Panc1 (cell line): ENCODE measurements at regions not wholly inside any gene's neighbourhood (a gene's known extent, or its start where the extent isn't known, plus 50 kb on each side); places are given as distances from the start of the nearest gene placed in this dataset.

Experiments used
- ATAC-seq: fragments of 200-7000 bp; cut with Tn5 transposase; 2 replicates; pipeline ENCODE4 v1.9.1; 2020; ENCODE audit warnings: mild to moderate bottlenecking, moderate library complexity
- BruUV-seq: library from RNA; stranded (reverse); fragments of 400-500 nt; replicated peaks from 2 replicates; lab custom pipeline; 2021; lab: Mats Ljungman, UMichigan
- CTCF ChIA-PET: fragments of 300-600 bp; sonication (Branson Sonifier 250); formaldehyde crosslinking; loops from one replicate; lab custom pipeline; 2022; ENCODE audit warnings: antibody characterized with exemption; lab: Charles Lee
- POLR2A ChIA-PET: fragments of 300-600 bp; sonication (Branson Sonifier 250); formaldehyde crosslinking; loops from one replicate; lab custom pipeline; 2022; ENCODE audit warnings: antibody characterized with exemption; lab: Charles Lee
- DNase-seq: peaks from one replicate; pipeline ENCODE4 v3.0.0-alpha.2; 2010; ENCODE audit warnings: low read depth, low spot score
- H3K27ac ChIP-seq: 2 replicates; pipeline ENCODE4 v1.5.1; 2011; ENCODE audit warnings: mild to moderate bottlenecking, low read length, inconsistent platforms
- H3K27me3 ChIP-seq: fragments of 200-500 bp; sonication (Bioruptor generic); 2 replicates; pipeline ENCODE4 v1.6.0; 2014; ENCODE audit warnings: low read length, inconsistent platforms; ENCODE audit not compliant: control insufficient read depth, insufficient read depth
- H3K36me3 ChIP-seq: fragments of 200-500 bp; sonication (Bioruptor generic); 2 replicates; pipeline ENCODE4 v1.5.1; 2014; ENCODE audit warnings: inconsistent platforms, mild to moderate bottlenecking, low read length, moderate library complexity; ENCODE audit not compliant: control insufficient read depth, insufficient read depth
- H3K4me1 ChIP-seq: 2 replicates; pipeline ENCODE4 v1.5.1; 2011; ENCODE audit warnings: inconsistent platforms, mild to moderate bottlenecking, low read length, moderate library complexity; ENCODE audit not compliant: control insufficient read depth, insufficient read depth
- H3K4me3 ChIP-seq, 2 experiments: 2 replicates each; pipeline ENCODE4 v1.5.1; 2011 to 2012; ENCODE audit warnings: low read depth in 2 of 2, low read length in 2 of 2, mild to moderate bottlenecking in 2 of 2, inconsistent platforms in 1 of 2, moderate library complexity in 1 of 2
- H3K9me3 ChIP-seq: fragments of 200-500 bp; sonication (Bioruptor generic); 2 replicates; pipeline ENCODE4 v1.5.1; 2014; ENCODE audit warnings: low read depth, mild to moderate bottlenecking, inconsistent platforms, low read length, moderate library complexity; ENCODE audit not compliant: control insufficient read depth, insufficient read depth
- POLR2AphosphoS5 ChIP-seq: IDR thresholded peaks from 2 replicates; pipeline ENCODE4 v1.6.1; 2012; ENCODE audit warnings: mild to moderate bottlenecking, low read depth, low read length, moderate library complexity
- SIN3A ChIP-seq: IDR thresholded peaks from 2 replicates; pipeline ENCODE4 v1.6.1; 2012; ENCODE audit warnings: low read depth, mild to moderate bottlenecking, low read length, moderate library complexity, borderline replicate concordance; ENCODE audit not compliant: insufficient read depth
- TCF7L2 ChIP-seq: IDR thresholded peaks from 2 replicates; pipeline ENCODE4 v1.6.1; 2011; ENCODE audit warnings: mild to moderate bottlenecking, low read depth, low read length, inconsistent platforms
- in situ Hi-C: cut with HindIII; loops from 2 replicates; pipeline ENCODE4 v1.10.0; 2016; ENCODE audit warnings: low sequenced_read_pairs, low pct_unique_long_range_greater_than_20kb
- intact Hi-C: fragments of 100-400 bp; cut with micrococcal nuclease; formaldehyde crosslinking; loops from one replicate; pipeline ENCODE4 v1.10.0; 2022; ENCODE audit not compliant: unreplicated experiment
- TF ChIP-seq, protein P1 (sequence below): fragments of 450-650 bp; IDR thresholded peaks from 2 replicates; pipeline ENCODE4 v1.5.1; 2017; ENCODE audit warnings: mild to moderate bottlenecking
- TF ChIP-seq, protein P2 (sequence below), 2 experiments: IDR thresholded peaks; 2 replicates each; pipeline ENCODE4 v1.6.1; 2011 to 2012; ENCODE audit warnings: low read depth in 2 of 2, control low read depth in 1 of 2, low read length in 1 of 2, mild to moderate bottlenecking in 1 of 2, moderate library complexity in 1 of 2; ENCODE audit not compliant: insufficient read depth in 1 of 2

DNA sequence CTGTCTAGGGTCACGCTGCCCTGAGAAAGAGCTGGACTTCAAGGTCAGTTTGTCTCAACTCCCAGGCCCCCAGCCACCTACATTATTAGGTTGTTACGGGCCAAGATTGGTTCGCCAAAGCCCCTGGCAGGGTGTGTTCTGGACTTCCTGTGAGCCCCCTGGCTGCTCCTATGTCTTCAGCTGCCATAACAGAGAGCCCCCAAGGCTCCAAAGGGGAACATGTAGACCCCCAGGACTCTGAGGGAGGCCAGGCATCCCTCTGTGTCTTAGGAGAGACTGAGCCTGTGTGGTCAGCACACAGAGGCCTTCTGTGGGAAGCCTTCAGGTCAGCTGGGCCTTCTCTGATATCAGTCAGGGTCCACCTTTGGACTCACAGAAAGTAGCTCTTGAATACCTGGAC lies 58.3 kb downstream of the INHBB start:
- H3K27me3 ChIP-seq = no peaks in the 10 kb centered on the region
- BruUV-seq = no TSS peak

DNA sequence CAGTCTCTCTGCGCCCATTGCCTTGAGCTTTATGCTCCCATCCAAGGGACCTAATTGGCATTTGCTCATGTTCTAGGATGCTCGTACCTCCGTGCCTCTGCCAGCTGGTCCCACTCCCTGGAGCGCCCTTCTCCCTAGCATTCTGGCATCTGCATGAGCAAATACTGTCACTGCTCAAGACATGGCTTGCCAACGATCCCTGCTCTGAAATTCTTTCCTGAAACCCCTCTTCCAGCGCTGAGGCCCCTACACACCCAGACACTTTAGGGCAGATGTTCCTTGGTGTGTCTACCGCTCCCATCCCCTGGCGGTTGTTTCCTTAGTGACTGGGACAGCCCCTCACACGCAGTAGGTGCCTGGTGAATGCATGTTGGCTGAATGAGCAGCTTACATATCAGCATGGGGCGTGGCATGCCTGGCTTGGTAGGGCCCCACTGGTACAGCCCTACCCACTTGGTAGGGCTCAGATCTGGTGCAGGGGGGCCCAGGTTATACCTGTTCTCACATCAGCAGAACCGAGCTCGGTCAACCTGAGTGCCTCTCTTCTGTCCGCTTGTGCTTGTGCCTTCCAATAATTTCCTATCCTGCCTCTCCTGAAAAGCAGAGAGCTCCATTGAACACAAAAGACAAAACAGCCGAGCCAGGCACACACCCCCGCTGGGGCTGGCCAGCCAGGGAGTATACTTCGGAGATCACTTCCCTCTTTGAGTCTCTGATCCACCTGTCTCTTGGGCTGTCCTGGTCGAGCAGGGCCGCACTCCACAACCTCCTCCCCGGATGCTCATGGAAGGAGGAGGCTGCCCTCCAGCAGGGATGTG lies 59.2 kb downstream of the INHBB start:
- Histone ChIP-seq H3K4me1 (peaks cover 10% of the 10 kb centered on the region), H3K4me3 (no peak overlapping the region), H3K36me3 (no peaks in the 10 kb centered on the region), H3K27me3 (no peaks in the 10 kb centered on the region), H3K27ac (no peak overlapping the region), H3K9me3 (peaks cover 6% of the 10 kb centered on the region; the same call in 1 of the 2 replicates)
- DNase-seq = no peak
- no TSS peak for BruUV-seq
- in situ Hi-C loops (no loop called here), intact Hi-C loops (no loop called here)
- no peak for TF ChIP-seq POLR2AphosphoS5
- TF ChIP-seq, protein P1, sequence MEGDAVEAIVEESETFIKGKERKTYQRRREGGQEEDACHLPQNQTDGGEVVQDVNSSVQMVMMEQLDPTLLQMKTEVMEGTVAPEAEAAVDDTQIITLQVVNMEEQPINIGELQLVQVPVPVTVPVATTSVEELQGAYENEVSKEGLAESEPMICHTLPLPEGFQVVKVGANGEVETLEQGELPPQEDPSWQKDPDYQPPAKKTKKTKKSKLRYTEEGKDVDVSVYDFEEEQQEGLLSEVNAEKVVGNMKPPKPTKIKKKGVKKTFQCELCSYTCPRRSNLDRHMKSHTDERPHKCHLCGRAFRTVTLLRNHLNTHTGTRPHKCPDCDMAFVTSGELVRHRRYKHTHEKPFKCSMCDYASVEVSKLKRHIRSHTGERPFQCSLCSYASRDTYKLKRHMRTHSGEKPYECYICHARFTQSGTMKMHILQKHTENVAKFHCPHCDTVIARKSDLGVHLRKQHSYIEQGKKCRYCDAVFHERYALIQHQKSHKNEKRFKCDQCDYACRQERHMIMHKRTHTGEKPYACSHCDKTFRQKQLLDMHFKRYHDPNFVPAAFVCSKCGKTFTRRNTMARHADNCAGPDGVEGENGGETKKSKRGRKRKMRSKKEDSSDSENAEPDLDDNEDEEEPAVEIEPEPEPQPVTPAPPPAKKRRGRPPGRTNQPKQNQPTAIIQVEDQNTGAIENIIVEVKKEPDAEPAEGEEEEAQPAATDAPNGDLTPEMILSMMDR = no peak
- TF ChIP-seq TCF7L2 = no peak
- TF ChIP-seq, protein P2, sequence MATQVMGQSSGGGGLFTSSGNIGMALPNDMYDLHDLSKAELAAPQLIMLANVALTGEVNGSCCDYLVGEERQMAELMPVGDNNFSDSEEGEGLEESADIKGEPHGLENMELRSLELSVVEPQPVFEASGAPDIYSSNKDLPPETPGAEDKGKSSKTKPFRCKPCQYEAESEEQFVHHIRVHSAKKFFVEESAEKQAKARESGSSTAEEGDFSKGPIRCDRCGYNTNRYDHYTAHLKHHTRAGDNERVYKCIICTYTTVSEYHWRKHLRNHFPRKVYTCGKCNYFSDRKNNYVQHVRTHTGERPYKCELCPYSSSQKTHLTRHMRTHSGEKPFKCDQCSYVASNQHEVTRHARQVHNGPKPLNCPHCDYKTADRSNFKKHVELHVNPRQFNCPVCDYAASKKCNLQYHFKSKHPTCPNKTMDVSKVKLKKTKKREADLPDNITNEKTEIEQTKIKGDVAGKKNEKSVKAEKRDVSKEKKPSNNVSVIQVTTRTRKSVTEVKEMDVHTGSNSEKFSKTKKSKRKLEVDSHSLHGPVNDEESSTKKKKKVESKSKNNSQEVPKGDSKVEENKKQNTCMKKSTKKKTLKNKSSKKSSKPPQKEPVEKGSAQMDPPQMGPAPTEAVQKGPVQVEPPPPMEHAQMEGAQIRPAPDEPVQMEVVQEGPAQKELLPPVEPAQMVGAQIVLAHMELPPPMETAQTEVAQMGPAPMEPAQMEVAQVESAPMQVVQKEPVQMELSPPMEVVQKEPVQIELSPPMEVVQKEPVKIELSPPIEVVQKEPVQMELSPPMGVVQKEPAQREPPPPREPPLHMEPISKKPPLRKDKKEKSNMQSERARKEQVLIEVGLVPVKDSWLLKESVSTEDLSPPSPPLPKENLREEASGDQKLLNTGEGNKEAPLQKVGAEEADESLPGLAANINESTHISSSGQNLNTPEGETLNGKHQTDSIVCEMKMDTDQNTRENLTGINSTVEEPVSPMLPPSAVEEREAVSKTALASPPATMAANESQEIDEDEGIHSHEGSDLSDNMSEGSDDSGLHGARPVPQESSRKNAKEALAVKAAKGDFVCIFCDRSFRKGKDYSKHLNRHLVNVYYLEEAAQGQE (IDR thresholded peaks at IDR 0.05; ENCODE audit: insufficient read depth in 1 of 2, low read depth in 2 of 2, low read length in 1 of 2) = no peak
- no peak for TF ChIP-seq SIN3A
- POLR2A ChIA-PET = no interaction called here
- CTCF ChIA-PET = no interaction called here
- no peak for ATAC-seq

More for the DNA sequence above, 58.3 kb downstream of the INHBB start:
- POLR2A ChIA-PET = no interaction called here
- H3K9me3 ChIP-seq = no peaks in the 10 kb centered on the region
- ATAC-seq (no peak), DNase-seq (no peak)
- H3K36me3 ChIP-seq = no peaks in the 10 kb centered on the region
- intact Hi-C loops = no loop called here
- no peak overlapping the region for H3K4me3 ChIP-seq
- CTCF ChIA-PET = no interaction called here
- TF ChIP-seq SIN3A (no peak), POLR2AphosphoS5 (no peak)
- TF ChIP-seq, protein P1 = no peak
- TF ChIP-seq, protein P2 (IDR thresholded peaks at IDR 0.05; ENCODE audit: insufficient read depth in 1 of 2, low read depth in 2 of 2, low read length in 1 of 2) = no peak
- in situ Hi-C loops = no loop called here
- peaks cover 19% of the 10 kb centered on the region for H3K4me1 ChIP-seq
- peak overlapping the region; percentile 59 for H3K27ac ChIP-seq
